ENCODE measurements at regions not wholly inside any gene's neighbourhood (a gene's known extent, or its start where the extent isn't known, plus 50 kb on each side); places are given as distances from the start of the nearest gene placed in this dataset.

- no peak for TF ChIP-seq CTCF (IDR thresholded peaks at IDR 0.05; ENCODE audit: poor library complexity, severe bottlenecking)
- ATAC-seq (ENCODE audit: low read depth), result no peak
These were observed 265.2 kb downstream of the COG6 start for GRCh38 chr13:39920613-39921012.

DNA sequence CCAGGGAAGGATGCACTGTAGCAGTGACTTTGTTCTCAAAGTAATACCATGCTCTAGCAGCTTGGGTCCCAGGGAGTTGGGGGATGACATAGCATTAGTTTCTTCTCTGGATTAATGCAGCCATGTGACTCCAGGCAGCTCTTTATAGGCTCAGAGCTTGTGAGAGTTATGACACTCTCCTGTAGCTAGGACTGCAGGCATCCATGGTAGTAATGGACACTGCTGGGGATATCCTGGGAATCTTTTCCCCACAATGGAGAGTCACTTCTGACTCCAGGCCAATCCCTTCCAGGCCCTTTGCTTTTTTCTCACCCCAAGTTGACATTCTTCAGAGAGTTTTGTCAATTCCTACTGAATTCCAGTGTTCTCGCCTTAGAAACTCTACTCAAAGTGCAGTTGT is 270.9 kb downstream of the COG6 start:
- no peaks in the 10 kb centered on the region for H3K27me3 ChIP-seq (ENCODE audit: insufficient read depth, poor library complexity, severe bottlenecking)
- H3K27ac ChIP-seq (ENCODE audit: poor library complexity, severe bottlenecking), result no peak overlapping the region
- ATAC-seq (ENCODE audit: low read depth) (no peak), DNase-seq (ENCODE audit: low spot score) (no peak)
- no peak for TF ChIP-seq CTCF (IDR thresholded peaks at IDR 0.05; ENCODE audit: poor library complexity, severe bottlenecking)
- no peaks in the 10 kb centered on the region for H3K4me1 ChIP-seq (ENCODE audit: insufficient read depth, poor library complexity, severe bottlenecking)
- no peak overlapping the region for H3K4me3 ChIP-seq (ENCODE audit: severe bottlenecking)
- H3K36me3 ChIP-seq (ENCODE audit: low read depth), result no peaks in the 10 kb centered on the region
- peaks cover 5% of the 10 kb centered on the region for H3K9me3 ChIP-seq (ENCODE audit: severe bottlenecking)

More at GRCh38 chr13:39920613-39921012, 265.2 kb downstream of the COG6 start:
- Histone ChIP-seq H3K27ac (ENCODE audit: poor library complexity, severe bottlenecking) (no peak overlapping the region), H3K4me3 (ENCODE audit: severe bottlenecking) (no peak overlapping the region), H3K36me3 (ENCODE audit: low read depth) (no peaks in the 10 kb centered on the region), H3K9me3 (ENCODE audit: severe bottlenecking) (peaks cover 5% of the 10 kb centered on the region), H3K4me1 (ENCODE audit: insufficient read depth, poor library complexity, severe bottlenecking) (no peaks in the 10 kb centered on the region), H3K27me3 (ENCODE audit: insufficient read depth, poor library complexity, severe bottlenecking) (no peaks in the 10 kb centered on the region)
- no peak for DNase-seq (ENCODE audit: low spot score)

DNA sequence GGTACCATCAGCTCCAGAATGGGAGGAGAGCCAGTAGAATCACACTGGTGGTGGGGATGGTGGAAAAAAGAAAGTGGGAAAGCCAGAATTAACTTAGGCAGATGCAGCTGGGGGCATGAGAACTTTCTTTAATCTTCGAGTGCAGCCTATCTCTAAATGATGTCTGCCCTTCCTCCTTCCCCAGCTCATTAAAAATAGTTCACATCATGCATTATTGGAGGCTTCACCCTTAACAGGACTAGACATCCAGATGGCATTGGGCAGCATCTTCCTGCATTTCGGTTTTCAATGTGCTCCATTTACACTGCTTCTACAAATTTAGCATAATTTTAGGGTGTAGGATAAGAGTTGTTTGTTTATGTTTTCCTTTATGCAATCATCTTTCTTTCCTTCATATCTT is 272.8 kb downstream of the COG6 start:
- no peaks in the 10 kb centered on the region for H3K9me3 ChIP-seq (ENCODE audit: severe bottlenecking)
- no peak for ATAC-seq (ENCODE audit: low read depth)
- H3K27me3 ChIP-seq (ENCODE audit: insufficient read depth, poor library complexity, severe bottlenecking), result no peaks in the 10 kb centered on the region

GRCh38 chr13:39929583-39929982 is 274.1 kb downstream of the COG6 start:
- Histone ChIP-seq H3K27me3 (ENCODE audit: insufficient read depth, poor library complexity, severe bottlenecking) (no peaks in the 10 kb centered on the region), H3K9me3 (ENCODE audit: severe bottlenecking) (no peaks in the 10 kb centered on the region), H3K36me3 (ENCODE audit: low read depth) (no peaks in the 10 kb centered on the region), H3K4me3 (ENCODE audit: severe bottlenecking) (no peak overlapping the region), H3K27ac (ENCODE audit: poor library complexity, severe bottlenecking) (no peak overlapping the region), H3K4me1 (ENCODE audit: insufficient read depth, poor library complexity, severe bottlenecking) (no peaks in the 10 kb centered on the region)
- TF ChIP-seq CTCF (IDR thresholded peaks at IDR 0.05; ENCODE audit: poor library complexity, severe bottlenecking), result no peak
- DNase-seq (ENCODE audit: low spot score), result no peak
- no peak for ATAC-seq (ENCODE audit: low read depth)

More for the DNA sequence above, 272.8 kb downstream of the COG6 start:
- H3K4me1 ChIP-seq (ENCODE audit: insufficient read depth, poor library complexity, severe bottlenecking), result no peaks in the 10 kb centered on the region
- DNase-seq (ENCODE audit: low spot score), result no peak
- H3K36me3 ChIP-seq (ENCODE audit: low read depth), result no peaks in the 10 kb centered on the region
- TF ChIP-seq CTCF (IDR thresholded peaks at IDR 0.05; ENCODE audit: poor library complexity, severe bottlenecking), result no peak
- no peak overlapping the region for H3K27ac ChIP-seq (ENCODE audit: poor library complexity, severe bottlenecking)
- H3K4me3 ChIP-seq (ENCODE audit: severe bottlenecking), result no peak overlapping the region

GRCh38 chr13:39930060-39930459 is 274.6 kb downstream of the COG6 start:
- no peak for DNase-seq (ENCODE audit: low spot score)
- no peak for TF ChIP-seq CTCF (IDR thresholded peaks at IDR 0.05; ENCODE audit: poor library complexity, severe bottlenecking)
- Histone ChIP-seq H3K36me3 (ENCODE audit: low read depth) (no peaks in the 10 kb centered on the region), H3K4me1 (ENCODE audit: insufficient read depth, poor library complexity, severe bottlenecking) (no peaks in the 10 kb centered on the region), H3K27ac (ENCODE audit: poor library complexity, severe bottlenecking) (no peak overlapping the region), H3K27me3 (ENCODE audit: insufficient read depth, poor library complexity, severe bottlenecking) (no peaks in the 10 kb centered on the region), H3K9me3 (ENCODE audit: severe bottlenecking) (no peaks in the 10 kb centered on the region), H3K4me3 (ENCODE audit: severe bottlenecking) (no peak overlapping the region)
- ATAC-seq (ENCODE audit: low read depth), result no peak

Measured in RWPE2 (cell line).